ENCODE measurements at regions not wholly inside any gene's neighbourhood (a gene's known extent, or its start where the extent isn't known, plus 50 kb on each side); places are given as distances from the start of the nearest gene placed in this dataset.
A peak's percentile ranks its signal among the peaks of the same experiment; 100 is the strongest.

- no peak for DNase-seq (ENCODE audit: low spot score)
- Histone ChIP-seq H3K4me1 (ENCODE audit: insufficient read depth, low read length, poor library complexity, severe bottlenecking) (no peaks in the 10 kb centered on the region), H3K9me3 (ENCODE audit: low read depth, low read length, poor library complexity, severe bottlenecking) (no peaks in the 10 kb centered on the region), H3K27me3 (replicated peaks; ENCODE audit: insufficient read depth, low read depth, low read length, poor library complexity) (no peaks in the 10 kb centered on the region), H3K27ac (ENCODE audit: low read depth, low read length, poor library complexity, severe bottlenecking) (no peak overlapping the region), H3K36me3 (ENCODE audit: insufficient read depth, low read length, poor library complexity, severe bottlenecking) (no peaks in the 10 kb centered on the region), H3K4me3 (ENCODE audit: low read depth, low read length, poor library complexity, severe bottlenecking) (no peak overlapping the region)
- intact Hi-C loops (cut with micrococcal nuclease; ENCODE audit: unreplicated experiment) = no loop called here
- no TSS peak for BruUV-seq (replicated peaks)
- TF ChIP-seq, protein P1, sequence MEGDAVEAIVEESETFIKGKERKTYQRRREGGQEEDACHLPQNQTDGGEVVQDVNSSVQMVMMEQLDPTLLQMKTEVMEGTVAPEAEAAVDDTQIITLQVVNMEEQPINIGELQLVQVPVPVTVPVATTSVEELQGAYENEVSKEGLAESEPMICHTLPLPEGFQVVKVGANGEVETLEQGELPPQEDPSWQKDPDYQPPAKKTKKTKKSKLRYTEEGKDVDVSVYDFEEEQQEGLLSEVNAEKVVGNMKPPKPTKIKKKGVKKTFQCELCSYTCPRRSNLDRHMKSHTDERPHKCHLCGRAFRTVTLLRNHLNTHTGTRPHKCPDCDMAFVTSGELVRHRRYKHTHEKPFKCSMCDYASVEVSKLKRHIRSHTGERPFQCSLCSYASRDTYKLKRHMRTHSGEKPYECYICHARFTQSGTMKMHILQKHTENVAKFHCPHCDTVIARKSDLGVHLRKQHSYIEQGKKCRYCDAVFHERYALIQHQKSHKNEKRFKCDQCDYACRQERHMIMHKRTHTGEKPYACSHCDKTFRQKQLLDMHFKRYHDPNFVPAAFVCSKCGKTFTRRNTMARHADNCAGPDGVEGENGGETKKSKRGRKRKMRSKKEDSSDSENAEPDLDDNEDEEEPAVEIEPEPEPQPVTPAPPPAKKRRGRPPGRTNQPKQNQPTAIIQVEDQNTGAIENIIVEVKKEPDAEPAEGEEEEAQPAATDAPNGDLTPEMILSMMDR (conservative IDR thresholded peaks at IDR 0.05; ENCODE audit: low read depth, low read length) = peak; percentile 45
- TF ChIP-seq EZH2 (IDR thresholded peaks at IDR 0.05; ENCODE audit: borderline replicate concordance, low read depth, low read length, poor library complexity, severe bottlenecking) = no peak
- ChIA-PET POLR2A (ENCODE audit: low non-redundant PET) (no interaction called here), CTCF (interaction anchor here (0.6 kb wide), 1 partner anchor 9 kb away, joined by 3 read pairs; no protein-coding TSS in a partner anchor)
Observed at GRCh38 chrX:106220177-106220576, 52.1 kb downstream of the PWWP3B start.

GRCh38 chrX:106243376-106243775 is 75.3 kb downstream of the PWWP3B start:
- ChIA-PET POLR2A (ENCODE audit: low non-redundant PET) (no interaction called here), CTCF (no interaction called here)
- no peaks in the 10 kb centered on the region for H3K9me3 ChIP-seq (ENCODE audit: low read depth, low read length, poor library complexity, severe bottlenecking)
- H3K27ac ChIP-seq (ENCODE audit: low read depth, low read length, poor library complexity, severe bottlenecking) = no peak overlapping the region
- H3K4me1 ChIP-seq (ENCODE audit: insufficient read depth, low read length, poor library complexity, severe bottlenecking) = no peaks in the 10 kb centered on the region
- intact Hi-C loops (cut with micrococcal nuclease; ENCODE audit: unreplicated experiment) = no loop called here
- no peak for DNase-seq (ENCODE audit: low spot score)
- H3K36me3 ChIP-seq (ENCODE audit: insufficient read depth, low read length, poor library complexity, severe bottlenecking) = no peaks in the 10 kb centered on the region
- no peak for TF ChIP-seq EZH2 (IDR thresholded peaks at IDR 0.05; ENCODE audit: borderline replicate concordance, low read depth, low read length, poor library complexity, severe bottlenecking)
- TF ChIP-seq, protein P1 (conservative IDR thresholded peaks at IDR 0.05; ENCODE audit: low read depth, low read length) = no peak
- no peaks in the 10 kb centered on the region for H3K27me3 ChIP-seq (replicated peaks; ENCODE audit: insufficient read depth, low read depth, low read length, poor library complexity)
- H3K4me3 ChIP-seq (ENCODE audit: low read depth, low read length, poor library complexity, severe bottlenecking) = no peak overlapping the region
- BruUV-seq (replicated peaks) = no TSS peak

- no peak overlapping the region for H3K27ac ChIP-seq (ENCODE audit: low read depth, low read length, poor library complexity, severe bottlenecking)
- ChIA-PET POLR2A (ENCODE audit: low non-redundant PET) (no interaction called here), CTCF (no interaction called here)
- DNase-seq (ENCODE audit: low spot score) = no peak
- no peaks in the 10 kb centered on the region for H3K27me3 ChIP-seq (replicated peaks; ENCODE audit: insufficient read depth, low read depth, low read length, poor library complexity)
- BruUV-seq (replicated peaks) = no TSS peak
- H3K36me3 ChIP-seq (ENCODE audit: insufficient read depth, low read length, poor library complexity, severe bottlenecking) = no peaks in the 10 kb centered on the region
- intact Hi-C loops (cut with micrococcal nuclease; ENCODE audit: unreplicated experiment) = no loop called here
- H3K9me3 ChIP-seq (ENCODE audit: low read depth, low read length, poor library complexity, severe bottlenecking) = no peaks in the 10 kb centered on the region
- no peak overlapping the region for H3K4me3 ChIP-seq (ENCODE audit: low read depth, low read length, poor library complexity, severe bottlenecking)
- TF ChIP-seq, protein P1 (conservative IDR thresholded peaks at IDR 0.05; ENCODE audit: low read depth, low read length) = no peak
- TF ChIP-seq EZH2 (IDR thresholded peaks at IDR 0.05; ENCODE audit: borderline replicate concordance, low read depth, low read length, poor library complexity, severe bottlenecking) = no peak
- no peaks in the 10 kb centered on the region for H3K4me1 ChIP-seq (ENCODE audit: insufficient read depth, low read length, poor library complexity, severe bottlenecking)
Observed at GRCh38 chrX:106246511-106246910, 78.4 kb downstream of the PWWP3B start.

All from A673 (cell line).